Cardiac muscle cell (in vitro differentiated cells and primary cell): ENCODE measurements at regions not wholly inside any gene's neighbourhood (a gene's known extent, or its start where the extent isn't known, plus 50 kb on each side); places are given as distances from the start of the nearest gene placed in this dataset.
A peak's percentile ranks its signal among the peaks of the same experiment; 100 is the strongest.

Experiments used
- DNase-seq, 2 donors: peaks; one replicate each; pipeline versions ENCODE4 v3.0.0 to v3.0.0-alpha.2; 2010 to 2017; ENCODE audit warnings: low read depth in 1 of 2, low spot score in 1 of 2
- H3K27ac ChIP-seq: fragments of 200-600 bp; sonication (generic); 2 replicates; pipeline ENCODE4 v1.5.1; 2016
- H3K27me3 ChIP-seq: fragments of 200-600 bp; sonication (generic); 2 replicates; pipeline ENCODE4 v1.6.0; 2016; ENCODE audit warnings: control low read depth
- H3K36me3 ChIP-seq: fragments of 200-600 bp; sonication (generic); 2 replicates; pipeline ENCODE4 v1.5.1; 2016; ENCODE audit warnings: control low read depth
- H3K4me1 ChIP-seq: fragments of 200-600 bp; sonication (generic); 2 replicates; pipeline ENCODE4 v1.8.1; 2017; ENCODE audit warnings: low read depth, mild to moderate bottlenecking, mixed run types
- H3K4me3 ChIP-seq: fragments of 200-600 bp; sonication (generic); 2 replicates; pipeline ENCODE4 v1.5.1; 2016; ENCODE audit warnings: mild to moderate bottlenecking
- H3K9me3 ChIP-seq: fragments of 200-600 bp; sonication (generic); 2 replicates; pipeline ENCODE4 v1.5.1; 2017; ENCODE audit warnings: low read depth, mild to moderate bottlenecking, control low read depth
- CTCF ChIP-seq: IDR thresholded peaks from 2 replicates; pipeline ENCODE4 v1.5.1; 2012; ENCODE audit warnings: low read depth, mild to moderate bottlenecking, low read length

GRCh38 chrX:131356725-131357124, 67.6 kb upstream of the IGSF1 start:
- Histone ChIP-seq H3K36me3 (no peaks in the 10 kb centered on the region), H3K4me3 (no peak overlapping the region), H3K9me3 (no peaks in the 10 kb centered on the region), H3K27me3 (no peaks in the 10 kb centered on the region), H3K27ac (no peak overlapping the region), H3K4me1 (no peaks in the 10 kb centered on the region)
- no peak for DNase-seq
- no peak for TF ChIP-seq CTCF

DNA sequence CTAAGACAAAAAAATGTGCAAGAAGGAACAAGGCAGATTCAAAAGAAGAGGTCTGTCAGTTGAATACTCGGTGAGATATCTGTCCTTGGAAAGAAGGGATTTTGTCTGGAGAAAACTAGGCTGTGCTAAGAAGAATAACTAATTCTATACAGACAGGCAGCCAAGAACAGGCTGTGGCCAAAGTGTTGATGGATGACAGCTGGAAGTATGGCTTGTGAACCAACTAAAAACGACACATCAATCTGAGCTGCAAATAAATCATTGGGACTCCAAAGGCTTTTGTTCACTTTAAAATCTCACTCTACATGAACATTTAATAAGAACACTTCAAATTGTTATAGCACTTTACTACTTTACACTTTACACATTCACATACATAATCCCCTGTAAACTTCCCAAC, 70.5 kb upstream of the IGSF1 start:
- Histone ChIP-seq H3K27ac (no peak overlapping the region), H3K4me1 (no peaks in the 10 kb centered on the region), H3K9me3 (no peaks in the 10 kb centered on the region), H3K36me3 (no peaks in the 10 kb centered on the region), H3K27me3 (no peaks in the 10 kb centered on the region), H3K4me3 (no peak overlapping the region)
- no peak for TF ChIP-seq CTCF
- DNase-seq = no peak

- DNase-seq = no peak
- Histone ChIP-seq H3K4me1 (peaks cover 4% of the 10 kb centered on the region), H3K27me3 (no peaks in the 10 kb centered on the region), H3K4me3 (no peak overlapping the region), H3K9me3 (no peaks in the 10 kb centered on the region), H3K27ac (no peak overlapping the region), H3K36me3 (no peaks in the 10 kb centered on the region)
- TF ChIP-seq CTCF = no peak
Measured at GRCh38 chrX:131365766-131366165, 76.7 kb upstream of the IGSF1 start.

DNA sequence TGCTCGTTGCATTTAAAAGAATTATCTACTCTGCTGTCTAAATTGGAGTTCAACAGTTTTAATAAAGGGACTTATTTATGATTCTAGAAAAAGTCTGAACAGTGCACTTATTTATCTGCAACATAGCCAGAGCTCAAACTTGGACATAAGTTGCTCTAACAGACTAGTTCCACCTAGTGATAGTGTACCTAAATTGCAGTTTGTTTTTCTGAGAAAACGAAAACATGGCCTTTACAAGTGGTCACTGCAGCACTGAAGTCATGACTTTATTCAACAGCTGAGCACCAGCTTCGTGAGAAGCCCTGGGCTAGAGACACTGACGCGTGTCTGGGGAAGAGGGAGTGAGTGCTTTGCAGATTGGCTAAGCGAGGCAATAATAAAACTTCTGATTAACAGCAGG, 77.3 kb upstream of the IGSF1 start:
- Histone ChIP-seq H3K4me3 (no peak overlapping the region), H3K9me3 (no peaks in the 10 kb centered on the region), H3K27me3 (no peaks in the 10 kb centered on the region), H3K4me1 (peaks cover 4% of the 10 kb centered on the region), H3K27ac (no peak overlapping the region), H3K36me3 (no peaks in the 10 kb centered on the region)
- DNase-seq = peak in 1 of 2 donors; percentile 33
- no peak for TF ChIP-seq CTCF

DNA sequence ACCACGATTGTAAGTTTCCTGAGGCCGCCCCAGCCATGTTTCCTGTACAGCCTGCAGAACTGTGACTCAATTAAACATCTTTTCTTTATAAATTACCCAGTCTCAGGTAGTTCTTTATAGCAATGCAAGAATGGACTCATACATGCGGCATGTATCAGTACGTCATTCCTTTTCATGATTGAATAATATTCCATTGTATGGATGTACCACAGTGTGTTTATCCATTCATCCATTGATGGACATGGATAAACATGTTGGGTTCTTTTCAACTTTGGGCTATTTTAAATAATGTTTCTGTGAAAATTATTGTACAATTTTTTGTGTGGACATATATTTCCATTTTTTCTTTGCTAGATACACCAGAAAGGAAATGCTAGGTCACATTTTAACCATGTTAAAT, 99.2 kb upstream of the IGSF1 start:
- no peak overlapping the region for H3K4me3 ChIP-seq
- DNase-seq = no peak
- no peaks in the 10 kb centered on the region for H3K27me3 ChIP-seq
- H3K36me3 ChIP-seq = no peaks in the 10 kb centered on the region
- no peak for TF ChIP-seq CTCF
- no peaks in the 10 kb centered on the region for H3K9me3 ChIP-seq
- no peaks in the 10 kb centered on the region for H3K4me1 ChIP-seq
- no peak overlapping the region for H3K27ac ChIP-seq

GRCh38 chrX:131392666-131393065, 103.6 kb upstream of the IGSF1 start:
- Histone ChIP-seq H3K36me3 (no peaks in the 10 kb centered on the region), H3K4me1 (no peaks in the 10 kb centered on the region), H3K4me3 (no peak overlapping the region), H3K27me3 (no peaks in the 10 kb centered on the region), H3K9me3 (no peaks in the 10 kb centered on the region), H3K27ac (no peak overlapping the region)
- no peak for TF ChIP-seq CTCF
- DNase-seq = no peak
